HFFc6 (cell line): ENCODE measurements at regions not wholly inside any gene's neighbourhood (a gene's known extent, or its start where the extent isn't known, plus 50 kb on each side); places are given as distances from the start of the nearest gene placed in this dataset.

ENCODE experiments used
- DNase-seq: peaks from one replicate; pipeline ENCODE4 v3.0.0-alpha.2; 2018
- H3K27ac Mint-ChIP-seq: 2 replicates; pipeline ENCODE4 v1.8.0; 2020; ENCODE audit warnings: mild to moderate bottlenecking, mixed read lengths
- H3K27me3 Mint-ChIP-seq: 2 replicates; pipeline ENCODE4 v1.8.0; 2021; ENCODE audit warnings: mild to moderate bottlenecking, moderate library complexity, mixed read lengths; ENCODE audit not compliant: insufficient read depth
- H3K36me3 Mint-ChIP-seq: 2 replicates; pipeline ENCODE4 v1.8.0; 2021; ENCODE audit warnings: low read depth, mixed read lengths
- H3K4me1 Mint-ChIP-seq: 2 replicates; pipeline ENCODE4 v1.8.0; 2020; ENCODE audit warnings: low read depth, mixed read lengths
- H3K4me3 Mint-ChIP-seq: 2 replicates; pipeline ENCODE4 v1.8.0; 2020; ENCODE audit warnings: mild to moderate bottlenecking, moderate library complexity, mixed read lengths
- H3K9me3 Mint-ChIP-seq: 2 replicates; pipeline ENCODE4 v1.8.0; 2020; ENCODE audit warnings: mild to moderate bottlenecking, mixed read lengths
- CTCF ChIP-seq: fragments of 200-600 bp; sonication (generic); IDR thresholded peaks from 2 replicates; pipeline ENCODE4 v1.5.0; 2021; ENCODE audit warnings: antibody characterized with exemption, mild to moderate bottlenecking

DNA sequence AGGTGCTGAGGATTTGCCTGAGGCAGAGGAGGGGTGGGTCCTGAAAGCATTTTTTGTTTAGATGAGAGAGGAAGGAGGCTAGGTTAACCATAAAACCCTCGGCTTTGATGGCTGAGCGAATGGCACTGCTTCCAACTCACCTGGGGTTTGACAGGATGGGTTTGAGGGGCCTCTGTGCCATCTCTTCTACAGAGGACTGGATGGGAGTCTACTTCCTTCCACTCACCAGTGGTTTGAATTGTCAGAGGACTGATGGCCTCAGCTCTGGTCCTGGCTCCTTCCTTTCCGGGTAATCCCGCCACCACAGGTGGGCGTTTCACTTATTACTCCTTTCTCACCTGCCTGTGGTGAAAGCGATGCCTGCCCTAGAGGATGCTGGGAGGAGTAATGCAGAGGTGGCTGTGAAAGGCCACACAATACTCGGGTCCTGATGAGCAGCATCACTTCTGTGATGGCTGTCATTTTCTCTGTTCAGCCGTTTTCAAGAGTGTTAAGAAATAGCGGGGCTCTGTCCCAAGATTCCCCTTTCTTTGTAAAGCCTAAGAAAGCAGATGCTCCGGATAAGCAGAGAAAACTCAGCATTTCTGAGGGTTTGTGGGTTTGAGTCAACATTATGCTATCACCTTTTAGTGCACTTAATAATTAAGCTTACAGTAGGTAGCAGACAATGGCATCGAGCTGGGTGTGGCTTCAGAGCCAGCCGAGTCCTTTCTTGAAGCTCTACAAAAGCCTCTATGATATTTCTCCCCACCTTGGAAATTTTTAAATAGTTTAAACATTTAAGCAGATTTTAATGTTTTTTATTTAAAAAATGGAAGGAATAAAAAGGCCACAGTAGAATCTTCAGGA is 220.7 kb downstream of the HLX start:
- peaks cover 77% of the 10 kb centered on the region for H3K4me1 Mint-ChIP-seq
- no peak overlapping the region; the same call in 1 of the 2 replicates for H3K4me3 Mint-ChIP-seq
- peaks cover 28% of the 10 kb centered on the region for H3K36me3 Mint-ChIP-seq
- peak overlapping the region; percentile 71 for H3K27ac Mint-ChIP-seq
- H3K27me3 Mint-ChIP-seq: peaks cover 4% of the 10 kb centered on the region; the same call in 1 of the 2 replicates
- no peak for TF ChIP-seq CTCF
- H3K9me3 Mint-ChIP-seq: peaks cover 26% of the 10 kb centered on the region
- no peak for DNase-seq

- Mint-ChIP-seq H3K9me3 (peaks cover 26% of the 10 kb centered on the region), H3K36me3 (peaks cover 22% of the 10 kb centered on the region), H3K27ac (peak overlapping the region; percentile 71), H3K4me3 (peak overlapping the region; percentile 28), H3K4me1 (peaks cover 75% of the 10 kb centered on the region), H3K27me3 (peaks cover 4% of the 10 kb centered on the region; the same call in 1 of the 2 replicates)
- peak; percentile 91 for DNase-seq
- TF ChIP-seq CTCF: no peak
Observed at GRCh38 chr1:221100611-221101010, 221.4 kb downstream of the HLX start.

- Mint-ChIP-seq H3K27ac (peak overlapping the region; percentile 73), H3K4me3 (peak overlapping the region; percentile 24), H3K36me3 (peaks cover 22% of the 10 kb centered on the region), H3K9me3 (peaks cover 22% of the 10 kb centered on the region), H3K27me3 (peaks cover 4% of the 10 kb centered on the region), H3K4me1 (peaks cover 66% of the 10 kb centered on the region)
- peak; percentile 84 for DNase-seq
- TF ChIP-seq CTCF: no peak
Observed at GRCh38 chr1:221101807-221102605, 222.8 kb downstream of the HLX start.

DNA sequence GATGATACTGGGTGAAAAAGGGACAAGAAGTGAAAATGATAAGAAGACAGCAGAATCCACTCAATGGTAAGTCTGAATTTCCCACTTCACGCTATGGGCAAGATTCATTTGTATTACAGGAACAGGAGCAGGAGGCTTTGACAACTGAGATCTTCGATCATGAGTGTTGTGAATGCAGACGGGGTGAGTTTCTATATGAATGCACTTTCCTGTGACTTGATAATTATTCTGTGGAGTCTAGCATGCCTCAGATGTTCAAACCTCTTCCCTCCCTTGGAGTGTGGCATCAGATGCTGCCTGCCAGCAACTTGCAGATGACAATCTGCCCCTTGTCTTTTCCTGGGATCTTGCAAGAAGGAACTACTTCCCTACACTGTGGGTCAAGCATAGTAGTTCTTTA is 225.4 kb downstream of the HLX start:
- no peak for DNase-seq
- H3K27me3 Mint-ChIP-seq: no peaks in the 10 kb centered on the region; the same call in 1 of the 2 replicates
- no peak for TF ChIP-seq CTCF
- peaks cover 5% of the 10 kb centered on the region for H3K9me3 Mint-ChIP-seq
- H3K27ac Mint-ChIP-seq: no peak overlapping the region
- peaks cover 6% of the 10 kb centered on the region for H3K36me3 Mint-ChIP-seq
- no peak overlapping the region for H3K4me3 Mint-ChIP-seq
- H3K4me1 Mint-ChIP-seq: peaks cover 40% of the 10 kb centered on the region

- peaks cover 5% of the 10 kb centered on the region; the same call in 1 of the 2 replicates for H3K36me3 Mint-ChIP-seq
- no peak for TF ChIP-seq CTCF
- no peak overlapping the region for H3K4me3 Mint-ChIP-seq
- DNase-seq: no peak
- H3K27me3 Mint-ChIP-seq: no peaks in the 10 kb centered on the region; the same call in 1 of the 2 replicates
- H3K9me3 Mint-ChIP-seq: no peaks in the 10 kb centered on the region
- peaks cover 30% of the 10 kb centered on the region for H3K4me1 Mint-ChIP-seq
- no peak overlapping the region for H3K27ac Mint-ChIP-seq
Observed at GRCh38 chr1:221105578-221105977, 226.3 kb downstream of the HLX start.
